ENCODE measurements at regions not wholly inside any gene's neighbourhood (a gene's known extent, or its start where the extent isn't known, plus 50 kb on each side); places are given as distances from the start of the nearest gene placed in this dataset.

GRCh38 chr16:55091213-55091870, 160.7 kb downstream of the IRX5 start:
- peak in 1 of 2 donors; percentile 50 for ATAC-seq
- intact Hi-C loops (cut with DNase I), result no loop called here
- no peak for DNase-seq

GRCh38 chr16:55091871-55092230, 161.2 kb downstream of the IRX5 start:
- intact Hi-C loops (cut with DNase I), result no loop called here
- DNase-seq (no peak), ATAC-seq (no peak)

GRCh38 chr16:55100100-55100499, 169.4 kb downstream of the IRX5 start:
- DNase-seq, result no peak
- ATAC-seq, result no peak
- intact Hi-C loops (cut with DNase I), result no loop called here

GRCh38 chr16:55101026-55101425, 170.4 kb downstream of the IRX5 start:
- DNase-seq (no peak), ATAC-seq (peak in 1 of 2 donors; percentile 5)
- intact Hi-C loops (cut with DNase I), result no loop called here

GRCh38 chr16:55102077-55102476, 171.4 kb downstream of the IRX5 start:
- DNase-seq, result no peak
- intact Hi-C loops (cut with DNase I), result no loop called here
- ATAC-seq, result no peak

- intact Hi-C loops (cut with DNase I), result no loop called here
- DNase-seq (no peak), ATAC-seq (no peak)
Measured at GRCh38 chr16:55102531-55102930, 171.9 kb downstream of the IRX5 start.

GRCh38 chr16:55107851-55108250, 177.2 kb downstream of the IRX5 start:
- ATAC-seq (no peak), DNase-seq (no peak)
- intact Hi-C loops (cut with DNase I), result no loop called here

GRCh38 chr16:55113210-55113609, 182.5 kb downstream of the IRX5 start:
- DNase-seq (no peak), ATAC-seq (no peak)
- intact Hi-C loops (cut with DNase I), result no loop called here

- intact Hi-C loops (cut with DNase I), result no loop called here
- ATAC-seq (no peak), DNase-seq (no peak)
Measured at GRCh38 chr16:55115506-55115905, 184.8 kb downstream of the IRX5 start.

GRCh38 chr16:55116165-55116920, 185.7 kb downstream of the IRX5 start:
- intact Hi-C loops (cut with DNase I), result no loop called here
- DNase-seq, result no peak
- ATAC-seq, result no peak

- no peak for ATAC-seq
- intact Hi-C loops (cut with DNase I), result no loop called here
- DNase-seq, result no peak
Measured at GRCh38 chr16:55118701-55119260, 188.1 kb downstream of the IRX5 start.

GRCh38 chr16:55120408-55120807, 189.7 kb downstream of the IRX5 start:
- no peak for DNase-seq

GRCh38 chr16:55120826-55121225, 190.2 kb downstream of the IRX5 start:
- ATAC-seq, result no peak
- intact Hi-C loops (cut with DNase I), result no loop called here
- no peak for DNase-seq

More at GRCh38 chr16:55120408-55120807, 189.7 kb downstream of the IRX5 start:
- intact Hi-C loops (cut with DNase I), result no loop called here
- no peak for ATAC-seq

GRCh38 chr16:55123652-55124051, 193.0 kb downstream of the IRX5 start:
- intact Hi-C loops (cut with DNase I), result no loop called here
- no peak for DNase-seq
- ATAC-seq, result no peak

GRCh38 chr16:55125818-55126385, 195.2 kb downstream of the IRX5 start:
- DNase-seq, result no peak
- intact Hi-C loops (cut with DNase I), result no loop called here
- ATAC-seq, result no peak

- no peak for DNase-seq
- no peak for ATAC-seq
- intact Hi-C loops (cut with DNase I), result no loop called here
Measured at GRCh38 chr16:55126456-55126855, 195.8 kb downstream of the IRX5 start.

- intact Hi-C loops (cut with DNase I), result no loop called here
- ATAC-seq (no peak), DNase-seq (no peak)
Measured at GRCh38 chr16:55130456-55130855, 193.5 kb upstream of the IRX6 start.

- no peak for DNase-seq
- intact Hi-C loops (cut with DNase I), result no loop called here
- no peak for ATAC-seq
Measured at GRCh38 chr16:55130911-55131310, 193.1 kb upstream of the IRX6 start.

GRCh38 chr16:55133654-55134053, 190.3 kb upstream of the IRX6 start:
- DNase-seq (no peak), ATAC-seq (no peak)
- intact Hi-C loops (cut with DNase I), result no loop called here

GRCh38 chr16:55136356-55137150, 187.4 kb upstream of the IRX6 start:
- no peak for DNase-seq
- intact Hi-C loops (cut with DNase I), result no loop called here
- ATAC-seq, result no peak

Measured in left cardiac atrium (tissue), 4 donors.